ENCODE measurements at regions not wholly inside any gene's neighbourhood (a gene's known extent, or its start where the extent isn't known, plus 50 kb on each side); places are given as distances from the start of the nearest gene placed in this dataset.
"Not testable (repeated sequence)": the region's sequence is repeated elsewhere in the genome, so short reads cannot be mapped to it uniquely, and the experiment has no call there.

GRCh38 chr14:41549821-41550607, 56.7 kb upstream of the LRFN5 start:
- H3K27ac Mint-ChIP-seq, result no peak overlapping the region
- H3K27me3 Mint-ChIP-seq (ENCODE audit: low read depth, poor library complexity), result no peaks in the 10 kb centered on the region
- no peaks in the 10 kb centered on the region for H3K4me1 Mint-ChIP-seq
- no peak overlapping the region for H3K4me3 Mint-ChIP-seq
- no peak for DNase-seq
- H3K9me3 Mint-ChIP-seq, result no peaks in the 10 kb centered on the region
- no peaks in the 10 kb centered on the region for H3K36me3 Mint-ChIP-seq (ENCODE audit: low read depth)
- no peak for TF ChIP-seq CTCF (IDR thresholded peaks at IDR 0.05)

- TF ChIP-seq CTCF (IDR thresholded peaks at IDR 0.05), result no peak
- Mint-ChIP-seq H3K9me3 (no peaks in the 10 kb centered on the region), H3K4me1 (no peaks in the 10 kb centered on the region), H3K27ac (no peak overlapping the region), H3K4me3 (no peak overlapping the region), H3K36me3 (ENCODE audit: low read depth) (no peaks in the 10 kb centered on the region), H3K27me3 (ENCODE audit: low read depth, poor library complexity) (no peaks in the 10 kb centered on the region)
- DNase-seq, result no peak
Observed at GRCh38 chr14:41549282-41549681, 57.4 kb upstream of the LRFN5 start.

- no peaks in the 10 kb centered on the region for H3K36me3 Mint-ChIP-seq (ENCODE audit: low read depth)
- H3K4me3 Mint-ChIP-seq, result no peak overlapping the region
- H3K4me1 Mint-ChIP-seq, result no peaks in the 10 kb centered on the region
- H3K27ac Mint-ChIP-seq, result no peak overlapping the region
- no peak for TF ChIP-seq CTCF (IDR thresholded peaks at IDR 0.05)
- no peaks in the 10 kb centered on the region for H3K27me3 Mint-ChIP-seq (ENCODE audit: low read depth, poor library complexity)
- no peaks in the 10 kb centered on the region for H3K9me3 Mint-ChIP-seq
- no peak for DNase-seq
Observed at GRCh38 chr14:41548666-41549065, 58.0 kb upstream of the LRFN5 start.

- no peak for DNase-seq
- TF ChIP-seq CTCF (IDR thresholded peaks at IDR 0.05), result no peak
- Mint-ChIP-seq H3K27me3 (ENCODE audit: low read depth, poor library complexity) (peaks cover 4% of the 10 kb centered on the region), H3K36me3 (ENCODE audit: low read depth) (peaks cover 7% of the 10 kb centered on the region), H3K9me3 (peaks cover 17% of the 10 kb centered on the region), H3K27ac (no peak overlapping the region), H3K4me3 (no peak overlapping the region), H3K4me1 (no peaks in the 10 kb centered on the region)
Observed at GRCh38 chr14:41541333-41541732, 65.3 kb upstream of the LRFN5 start.

GRCh38 chr14:41532255-41532654, 74.4 kb upstream of the LRFN5 start:
- Mint-ChIP-seq H3K36me3 (ENCODE audit: low read depth) (no peaks in the 10 kb centered on the region), H3K4me3 (no peak overlapping the region), H3K4me1 (no peaks in the 10 kb centered on the region), H3K27me3 (ENCODE audit: low read depth, poor library complexity) (no peaks in the 10 kb centered on the region), H3K27ac (no peak overlapping the region), H3K9me3 (peaks cover 5% of the 10 kb centered on the region)
- no peak for DNase-seq
- TF ChIP-seq CTCF (IDR thresholded peaks at IDR 0.05), result no peak

- no peaks in the 10 kb centered on the region for H3K4me1 Mint-ChIP-seq
- no peaks in the 10 kb centered on the region for H3K36me3 Mint-ChIP-seq (ENCODE audit: low read depth)
- DNase-seq, result no peak
- peaks cover 2% of the 10 kb centered on the region for H3K27me3 Mint-ChIP-seq (ENCODE audit: low read depth, poor library complexity)
- H3K9me3 Mint-ChIP-seq, result peaks cover 4% of the 10 kb centered on the region
- no peak overlapping the region for H3K4me3 Mint-ChIP-seq
- no peak for TF ChIP-seq CTCF (IDR thresholded peaks at IDR 0.05)
- H3K27ac Mint-ChIP-seq, result no peak overlapping the region
Observed at GRCh38 chr14:41521891-41522290, 84.8 kb upstream of the LRFN5 start.

- not testable (repeated sequence) for H3K4me3 Mint-ChIP-seq; H3K36me3 Mint-ChIP-seq (ENCODE audit: low read depth); H3K4me1 Mint-ChIP-seq; H3K9me3 Mint-ChIP-seq; DNase-seq; H3K27me3 Mint-ChIP-seq (ENCODE audit: low read depth, poor library complexity); H3K27ac Mint-ChIP-seq
Observed at GRCh38 chr14:41518030-41518429, 88.6 kb upstream of the LRFN5 start.
